ENCODE measurements at regions not wholly inside any gene's neighbourhood (a gene's known extent, or its start where the extent isn't known, plus 50 kb on each side); places are given as distances from the start of the nearest gene placed in this dataset.
"Not testable (repeated sequence)": the region's sequence is repeated elsewhere in the genome, so short reads cannot be mapped to it uniquely, and the experiment has no call there.

DNA sequence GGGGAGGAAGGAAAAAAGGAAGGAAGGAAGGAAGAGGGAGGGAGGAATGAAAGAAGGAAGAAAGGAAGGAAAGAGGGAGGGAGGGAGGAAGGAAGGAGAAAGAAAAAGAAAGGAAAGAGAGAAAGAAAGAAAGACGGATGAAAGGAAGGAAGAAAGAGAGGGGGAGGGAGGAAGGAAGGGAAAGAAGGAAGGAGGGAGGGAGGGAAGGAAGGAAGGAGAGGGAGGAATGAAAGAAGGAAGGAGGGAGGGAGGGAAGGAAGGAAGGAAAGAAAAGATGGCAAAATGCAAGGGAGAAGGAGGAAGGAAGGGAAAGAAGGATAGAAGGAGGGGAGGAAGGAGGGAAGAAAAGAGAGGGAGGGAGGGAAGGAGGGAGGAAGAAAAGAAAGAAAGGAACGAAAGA lies 257.3 kb upstream of the C16orf82 start:
- no peak for DNase-seq

DNA sequence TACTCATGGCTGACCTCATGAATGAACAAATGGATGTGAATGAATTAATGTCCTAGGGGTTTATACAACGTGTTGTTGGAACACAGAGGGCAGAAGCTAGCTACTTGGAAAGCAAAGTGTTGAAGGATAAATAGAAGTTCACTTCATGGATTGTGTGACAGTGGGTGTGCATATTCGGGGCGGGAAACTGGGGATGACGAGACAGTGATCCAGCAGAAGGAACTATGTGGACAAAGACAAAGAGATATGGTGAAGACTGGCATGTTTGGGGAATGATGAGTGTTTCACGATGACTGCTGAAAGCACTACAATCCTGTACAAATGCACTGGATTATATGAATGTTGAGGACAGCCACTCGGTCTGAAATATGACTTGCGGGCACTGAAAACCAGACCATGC lies 250.5 kb upstream of the C16orf82 start:
- no peak for DNase-seq

DNA sequence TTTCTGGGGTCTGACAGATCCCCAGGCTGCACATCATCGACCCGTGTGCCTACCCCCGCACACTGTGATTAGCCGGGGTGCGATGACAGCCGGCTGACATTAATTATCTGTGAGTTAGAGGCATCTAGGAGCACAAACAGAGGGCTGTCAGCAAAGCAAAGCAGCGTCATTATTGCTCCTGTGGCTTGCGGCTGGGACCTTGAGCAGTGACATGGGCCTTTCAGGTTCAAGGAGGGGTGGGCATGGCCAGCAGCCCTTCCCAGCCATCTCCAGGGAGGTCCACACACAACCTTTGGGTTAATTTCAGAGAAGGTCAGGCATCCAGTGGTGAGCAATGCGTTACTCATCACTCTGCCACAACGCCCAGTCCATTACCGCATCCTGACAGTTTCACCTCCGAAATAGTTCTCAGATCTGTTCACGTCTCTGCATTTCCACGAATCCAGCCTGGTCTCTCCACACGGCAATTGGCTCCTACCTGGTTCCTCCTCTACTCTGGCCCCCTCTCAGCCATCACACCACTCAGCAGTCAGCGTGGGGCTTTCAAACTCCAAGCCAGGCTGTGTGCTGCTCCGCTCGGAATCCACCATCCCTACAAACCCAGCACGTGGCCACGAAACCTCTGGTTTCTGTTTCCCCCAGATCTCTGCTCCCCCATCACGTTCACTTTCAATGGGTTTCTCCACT lies 249.7 kb upstream of the C16orf82 start:
- DNase-seq = no peak

- DNase-seq = no peak
Observed at GRCh38 chr16:26818393-26818792, 248.3 kb upstream of the C16orf82 start.

DNA sequence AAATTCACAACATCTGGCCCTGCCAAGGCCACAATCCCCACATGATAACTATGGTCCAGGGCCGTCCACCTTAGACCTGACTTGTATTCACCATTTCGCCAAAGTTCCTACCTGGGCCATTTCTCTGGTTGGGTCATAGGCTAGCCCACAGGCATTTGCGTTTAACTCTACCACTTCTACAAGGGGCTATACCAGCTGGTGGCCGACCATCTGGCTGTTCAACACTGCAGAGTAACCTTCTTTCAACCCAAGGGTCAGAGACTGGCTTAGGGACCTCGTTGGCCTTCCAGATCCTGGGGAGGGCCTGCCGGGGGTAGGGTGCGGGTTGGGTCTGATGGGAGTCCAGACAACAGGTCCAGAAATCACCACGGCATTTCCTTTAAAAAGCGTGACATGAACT lies 242.3 kb upstream of the C16orf82 start:
- DNase-seq = no peak

- no peak for DNase-seq
Observed at GRCh38 chr16:26826500-26826899, 240.2 kb upstream of the C16orf82 start.

- DNase-seq = no peak
Observed at GRCh38 chr16:26827386-26827785, 239.3 kb upstream of the C16orf82 start.

DNA sequence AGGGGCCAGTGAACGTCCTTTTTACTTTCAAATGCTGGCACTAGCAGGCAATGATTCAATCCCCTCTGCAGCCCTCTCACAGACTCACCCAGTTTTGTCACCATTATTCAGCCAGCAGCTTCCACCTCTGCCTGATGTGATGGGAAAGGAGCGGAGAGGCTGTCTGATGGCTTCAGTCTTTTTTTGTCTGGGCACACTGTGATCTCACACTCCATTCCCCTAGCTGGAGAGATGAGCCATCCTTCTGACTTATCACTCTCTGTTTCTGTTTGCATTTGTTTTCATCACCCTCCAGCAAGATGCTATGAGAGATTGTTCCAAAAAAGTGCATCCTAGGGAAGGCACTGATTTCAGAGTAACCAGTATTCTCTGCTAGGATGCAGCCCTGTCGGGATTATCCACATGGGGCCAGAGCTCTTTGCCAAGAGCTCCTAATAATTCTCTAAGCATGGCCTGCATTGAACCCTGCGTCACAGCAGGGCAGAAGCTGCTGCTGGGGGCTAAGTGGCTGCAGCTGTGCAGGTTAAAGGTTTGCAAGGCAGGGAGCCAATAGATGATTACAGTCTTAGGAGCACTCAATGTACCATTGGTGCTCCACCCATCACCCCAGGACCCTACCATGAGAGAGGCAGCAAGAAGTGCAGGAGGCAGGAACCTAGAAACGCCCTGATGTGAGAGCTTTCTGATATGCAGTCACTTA lies 236.1 kb upstream of the C16orf82 start:
- DNase-seq = no peak

DNA sequence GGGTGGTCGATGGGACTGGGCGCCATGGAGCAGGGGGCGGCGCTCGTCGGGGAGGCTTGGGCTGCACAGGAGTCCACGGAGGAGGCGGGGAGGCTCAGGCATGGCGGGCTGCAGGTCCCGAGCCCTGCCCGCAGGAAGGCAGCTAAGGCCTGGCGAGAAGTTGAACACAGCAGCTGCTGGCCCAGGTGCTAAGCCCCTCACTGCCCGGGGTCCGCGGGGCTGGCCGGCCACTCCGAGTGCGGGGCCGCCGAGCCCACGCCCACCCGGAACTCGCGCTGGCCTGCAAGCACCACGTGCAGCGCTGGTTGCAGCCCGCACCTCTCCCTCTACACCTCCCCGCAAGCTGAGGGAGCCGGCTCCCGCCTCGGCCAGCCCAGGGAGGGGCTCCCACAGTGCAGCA lies 230.6 kb upstream of the C16orf82 start:
- DNase-seq = not testable (repeated sequence)

DNA sequence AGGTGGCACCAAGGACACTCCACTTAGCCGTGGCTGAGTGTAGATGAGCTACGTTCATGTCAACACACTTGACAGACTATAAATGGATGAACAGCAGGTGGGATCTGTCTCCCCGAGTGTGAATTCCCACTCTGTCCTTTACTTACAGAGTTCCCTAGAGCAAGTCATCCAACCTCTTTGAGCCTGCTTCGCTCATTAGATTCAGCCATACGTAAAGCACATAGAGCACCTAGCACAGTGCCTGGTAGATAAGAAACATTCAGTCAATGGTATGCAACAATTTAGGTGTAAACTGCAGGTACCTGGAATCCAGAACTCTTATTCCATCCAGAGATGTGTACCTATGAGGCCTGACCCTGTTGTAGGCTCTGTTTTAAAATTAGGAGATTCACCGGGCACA lies 227.8 kb upstream of the C16orf82 start:
- no peak for DNase-seq

GRCh38 chr16:26840691-26841090 lies 226.0 kb upstream of the C16orf82 start:
- no peak for DNase-seq

GRCh38 chr16:26856271-26856670 lies 210.5 kb upstream of the C16orf82 start:
- DNase-seq = no peak

GRCh38 chr16:26856791-26857190 lies 209.9 kb upstream of the C16orf82 start:
- no peak for DNase-seq

DNA sequence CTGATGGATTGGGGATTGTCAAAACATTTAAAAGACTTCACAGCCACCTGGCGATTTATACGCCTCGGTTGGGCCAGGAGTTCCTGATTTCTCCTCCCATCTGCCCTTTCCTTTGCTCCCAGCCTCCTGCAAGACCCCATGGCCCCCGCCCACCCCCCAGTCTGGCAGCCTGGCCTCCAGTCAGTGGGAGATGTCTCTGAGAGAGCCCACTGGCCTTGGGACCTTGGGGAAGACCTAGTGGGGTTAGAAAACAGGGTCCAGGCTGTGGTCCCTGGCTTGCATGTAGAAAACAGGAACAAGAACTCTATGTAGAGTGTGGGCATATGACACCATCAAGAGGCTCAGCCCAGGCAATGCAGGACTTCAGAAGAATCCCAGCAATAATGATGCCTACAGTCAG lies 209.4 kb upstream of the C16orf82 start:
- no peak for DNase-seq

GRCh38 chr16:26860506-26860905 lies 206.2 kb upstream of the C16orf82 start:
- DNase-seq = no peak

- DNase-seq = no peak
Observed at GRCh38 chr16:26863931-26864330, 202.8 kb upstream of the C16orf82 start.

GRCh38 chr16:26874318-26874717 lies 192.4 kb upstream of the C16orf82 start:
- DNase-seq = not testable (repeated sequence)

- DNase-seq = no peak
Observed at GRCh38 chr16:26877421-26877820, 189.3 kb upstream of the C16orf82 start.

GRCh38 chr16:26885674-26886073 lies 181.1 kb upstream of the C16orf82 start:
- no peak for DNase-seq

GRCh38 chr16:26889740-26890139 lies 177.0 kb upstream of the C16orf82 start:
- DNase-seq = no peak

- no peak for DNase-seq
Observed at GRCh38 chr16:26898200-26898599, 168.5 kb upstream of the C16orf82 start.

GRCh38 chr16:26901196-26901861 lies 165.4 kb upstream of the C16orf82 start:
- DNase-seq = no peak

DNA sequence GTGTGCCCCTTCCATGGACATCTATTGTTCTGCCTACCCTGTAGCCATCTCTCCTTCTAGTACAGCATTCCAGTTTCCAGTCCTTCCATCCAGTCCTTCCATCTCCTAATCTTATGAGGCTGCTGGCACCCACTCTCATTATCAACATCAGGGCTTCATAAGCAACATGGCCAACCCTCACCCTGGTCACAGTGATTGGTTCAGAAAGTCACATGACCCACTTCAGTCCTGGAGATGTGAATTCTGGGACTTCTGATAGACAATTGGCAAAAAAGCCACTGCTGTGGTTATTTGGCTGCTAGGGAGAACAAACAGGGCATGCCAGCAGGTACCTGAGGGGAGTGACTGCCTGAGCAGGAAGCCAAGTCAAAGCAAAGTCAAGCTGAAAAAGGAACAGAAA lies 164.7 kb upstream of the C16orf82 start:
- DNase-seq = no peak

- DNase-seq = no peak
Observed at GRCh38 chr16:26905336-26905735, 161.4 kb upstream of the C16orf82 start.
